GM12878 (cell line): ENCODE measurements at regions not wholly inside any gene's neighbourhood (a gene's known extent, or its start where the extent isn't known, plus 50 kb on each side); places are given as distances from the start of the nearest gene placed in this dataset.

ENCODE experiments used
- ATAC-seq: fragments of 200-7000 bp; cut with Tn5 transposase; 3 replicates; pipeline ENCODE4 v1.9.1; 2020; ENCODE audit warnings: mild to moderate bottlenecking, moderate library complexity
- BruUV-seq: library from RNA; stranded (reverse); fragments of 400-500 nt; replicated peaks from 2 replicates; lab custom pipeline; 2021; lab: Mats Ljungman, UMichigan
- CTCF ChIA-PET: fragments of 300-600 bp; sonication (Branson Sonifier 250); formaldehyde crosslinking; extraction: SDS; loops from one replicate; lab custom pipeline; 2021; ENCODE audit warnings: inconsistent platforms; lab: Yijun Ruan, JAX
- POLR2A ChIA-PET: fragments of 350-600 bp; formaldehyde crosslinking; extraction: SDS; loops from one replicate; lab custom pipeline; 2021; ENCODE audit warnings: inconsistent platforms; lab: Charles Lee
- RAD21 ChIA-PET: fragments of 300-600 bp; sonication (Branson Sonifier 250); formaldehyde crosslinking; loops from one replicate; lab custom pipeline; 2023; ENCODE audit warnings: antibody characterized with exemption; ENCODE audit not compliant: unreplicated experiment; lab: Charles Lee
- SMC1A ChIA-PET: fragments of 300-600 bp; sonication (Branson Sonifier 250); formaldehyde crosslinking; loops from one replicate; lab custom pipeline; 2023; ENCODE audit not compliant: unreplicated experiment, uncharacterized antibody; lab: Charles Lee
- DNase-seq: peaks from one replicate; pipeline ENCODE4 v3.0.0-alpha.2; 2011; ENCODE audit warnings: low read depth, low spot score
- FAIRE-seq: peaks from 3 replicates; lab custom pipeline; 2011; peaks lifted over from hg19 to GRCh38; lab: Jason Lieb, UNC
- H2AFZ ChIP-seq: 2 replicates; pipeline ENCODE4 v1.6.0; 2011; ENCODE audit warnings: low read depth, low read length, control low read depth; ENCODE audit not compliant: control insufficient read depth
- H3K27ac ChIP-seq: 2 replicates; pipeline ENCODE4 v1.5.1; 2011; ENCODE audit warnings: control low read depth; ENCODE audit not compliant: control insufficient read depth, insufficient read depth
- H3K27me3 ChIP-seq, 2 experiments: replicated peaks in 1 of 2; 2 replicates each; pipeline versions ENCODE4 v1.6.0 to v1.6.1; 2011; ENCODE audit warnings: low read length in 1 of 2; ENCODE audit not compliant: control insufficient read depth in 2 of 2, insufficient read depth in 2 of 2
- H3K36me3 ChIP-seq, 2 experiments: 2 replicates each; pipeline ENCODE4 v1.5.1; 2011; ENCODE audit warnings: low read length in 1 of 2; ENCODE audit not compliant: control insufficient read depth in 2 of 2, insufficient read depth in 2 of 2
- H3K4me1 ChIP-seq: 2 replicates; pipeline ENCODE4 v1.6.1; 2011; ENCODE audit warnings: mild to moderate bottlenecking, low read length, moderate library complexity, mixed read lengths; ENCODE audit not compliant: control insufficient read depth, insufficient read depth
- H3K4me2 ChIP-seq: 2 replicates; pipeline ENCODE4 v1.6.0; 2011; ENCODE audit warnings: control low read depth; ENCODE audit not compliant: control insufficient read depth, insufficient read depth
- H3K4me3 ChIP-seq: fragments of 200-600 bp; sonication (generic); 2 replicates; pipeline ENCODE4 v1.5.1; 2016
- H3K79me2 ChIP-seq: 2 replicates; pipeline ENCODE4 v1.6.0; 2011; ENCODE audit warnings: low read length; ENCODE audit not compliant: control insufficient read depth, insufficient read depth
- H3K9ac ChIP-seq: 2 replicates; pipeline ENCODE4 v1.8.0; 2011; ENCODE audit warnings: low read length, control low read depth, mixed read lengths; ENCODE audit not compliant: control insufficient read depth, insufficient read depth
- H3K9me3 ChIP-seq: replicated peaks from 3 replicates; pipeline ENCODE4 v1.5.1; 2011; ENCODE audit warnings: mild to moderate bottlenecking, low read length; ENCODE audit not compliant: control insufficient read depth, insufficient read depth
- H4K20me1 ChIP-seq: 2 replicates; pipeline ENCODE4 v1.6.0; 2011; ENCODE audit not compliant: control insufficient read depth, insufficient read depth
- CEBPZ ChIP-seq: fragments of 150-350 bp; IDR thresholded peaks from 2 replicates; pipeline ENCODE4 v1.6.1; 2016; ENCODE audit warnings: low read depth, low read length
- DPF2 ChIP-seq: fragments of 450-650 bp; IDR thresholded peaks from 2 replicates; pipeline ENCODE4 v1.6.1; 2017; ENCODE audit warnings: mild to moderate bottlenecking
- EP300 ChIP-seq, 2 experiments: fragments of 150-350 bp in 1 of 2; IDR thresholded peaks; 2 replicates each; pipeline ENCODE4 v1.6.1; 2011 to 2012; ENCODE audit warnings: low read depth in 2 of 2, low read length in 2 of 2, borderline replicate concordance in 1 of 2, improper control_type of control experiment in 1 of 2, inconsistent platforms in 1 of 2; ENCODE audit not compliant: control insufficient read depth in 1 of 2
- FOS ChIP-seq: IDR thresholded peaks from 3 replicates; pipeline ENCODE4 v1.6.1; 2011; ENCODE audit warnings: borderline replicate concordance; ENCODE audit not compliant: insufficient read length; ENCODE audit errors: extremely low read depth
- GABPA ChIP-seq: IDR thresholded peaks from 2 replicates; pipeline ENCODE4 v1.6.1; 2014; ENCODE audit warnings: antibody characterized with exemption, low read depth, mild to moderate bottlenecking, inconsistent platforms
- GATAD2B ChIP-seq: fragments of 450-650 bp; conservative IDR thresholded peaks from 2 replicates; pipeline ENCODE4 v1.6.1; 2017; ENCODE audit warnings: low read depth, mild to moderate bottlenecking, moderate library complexity
- HDAC6 ChIP-seq: fragments of 200-600 bp; sonication (generic); IDR thresholded peaks from one replicate; pipeline ENCODE4 v1.8.0; 2017; ENCODE audit warnings: antibody characterized with exemption; ENCODE audit not compliant: unreplicated experiment
- IKZF2 ChIP-seq, 2 experiments: fragments of 450-650 bp; IDR thresholded peaks; 2 replicates each; pipeline ENCODE4 v1.6.1; 2017; ENCODE audit warnings: mild to moderate bottlenecking in 2 of 2, moderate library complexity in 2 of 2
- MYB ChIP-seq: fragments of 150-350 bp; IDR thresholded peaks from 2 replicates; pipeline ENCODE4 v1.6.1; 2014; ENCODE audit warnings: mild to moderate bottlenecking, low read depth, low read length, borderline replicate concordance
- NR2C2 ChIP-seq: IDR thresholded peaks from 2 replicates; pipeline ENCODE4 v1.6.1; 2011; ENCODE audit warnings: borderline replicate concordance, low read depth; ENCODE audit not compliant: control insufficient read depth, insufficient read length
- PAX8 ChIP-seq: fragments of 450-650 bp; IDR thresholded peaks from 2 replicates; pipeline ENCODE4 v1.6.1; 2017; ENCODE audit warnings: mild to moderate bottlenecking, moderate library complexity
- RAD21 ChIP-seq: IDR thresholded peaks from 2 replicates; pipeline ENCODE4 v1.6.1; 2011; ENCODE audit warnings: mild to moderate bottlenecking, low read depth, low read length, moderate library complexity; ENCODE audit not compliant: insufficient read depth
- SIX5 ChIP-seq: IDR thresholded peaks from 2 replicates; pipeline ENCODE4 v1.6.1; 2011; ENCODE audit warnings: mild to moderate bottlenecking, low read depth, low read length, moderate library complexity; ENCODE audit not compliant: severe bottlenecking
- ZNF592 ChIP-seq: fragments of 450-650 bp; IDR thresholded peaks from 2 replicates; pipeline ENCODE4 v1.6.1; 2017; ENCODE audit warnings: mild to moderate bottlenecking, moderate library complexity
- whole genome bisulfite sequencing: methylation state at CpG from one replicate; pipeline ENCODE4 v1.1.6; 2016; ENCODE audit warnings: low lambda C conversion rate; ENCODE audit not compliant: insufficient replicate concordance, insufficient coverage; ENCODE audit errors: missing lambda C conversion rate; 5-methylcytosine and 5-hydroxymethylcytosine counted together
- in situ Hi-C: fragments of 300-500 bp; cut with MboI; formaldehyde crosslinking; loops from 9 replicates; pipeline ENCODE4 v1.14.3; 2018; ENCODE audit warnings: mixed read lengths
- intact Hi-C: fragments of 100-400 bp; cut with micrococcal nuclease; formaldehyde crosslinking; loops from one replicate; pipeline ENCODE4 v1.14.2; 2022; ENCODE audit not compliant: unreplicated experiment

- DNase-seq: no peak
- no peak for FAIRE-seq
- H3K27me3 ChIP-seq: no peaks in the 10 kb centered on the region
- no peaks in the 10 kb centered on the region for H3K36me3 ChIP-seq
- no peak for TF ChIP-seq GATAD2B
- no peak for TF ChIP-seq CEBPZ
- TF ChIP-seq FOS: no peak
- no peak for TF ChIP-seq IKZF2 (IDR thresholded peaks at IDR 0.05)
- no peak for TF ChIP-seq RAD21
- no peak for TF ChIP-seq SIX5
- TF ChIP-seq GABPA: no peak
- TF ChIP-seq NR2C2: no peak
- no peak for TF ChIP-seq PAX8
- TF ChIP-seq EP300 (IDR thresholded peaks at IDR 0.05; ENCODE audit: borderline replicate concordance in 1 of 2, control insufficient read depth in 1 of 2, low read depth in 2 of 2, low read length in 2 of 2): no peak
- no peak for TF ChIP-seq ZNF592
- no peak for TF ChIP-seq MYB
- TF ChIP-seq DPF2: no peak
- TF ChIP-seq HDAC6: no peak
- no peak overlapping the region for H3K4me3 ChIP-seq
- H3K27ac ChIP-seq: no peak overlapping the region
- BruUV-seq: no TSS peak
- no peak overlapping the region for H3K9ac ChIP-seq
- no peak overlapping the region for H2AFZ ChIP-seq
- no peaks in the 10 kb centered on the region for H3K9me3 ChIP-seq
- H4K20me1 ChIP-seq: no peaks in the 10 kb centered on the region
- ChIA-PET CTCF (no interaction called here), POLR2A (no interaction called here), SMC1A (interaction anchor here (0.9 kb wide), 1 partner anchor 19 kb away, joined by 3 read pairs; no protein-coding TSS in a partner anchor), RAD21 (no interaction called here)
- no peak for ATAC-seq
- in situ Hi-C loops: no loop called here
- WGBS: 33% methylated on average over 3 of the region's 3 CpGs
- intact Hi-C loops: no loop called here
- H3K79me2 ChIP-seq: no peaks in the 10 kb centered on the region
- no peak overlapping the region for H3K4me2 ChIP-seq
- no peaks in the 10 kb centered on the region for H3K4me1 ChIP-seq
Observed at GRCh38 chr4:156623376-156623775, 348.2 kb downstream of the PDGFC start.
